Right renal pelvis (tissue), 4 donors: ENCODE measurements at regions not wholly inside any gene's neighbourhood (a gene's known extent, or its start where the extent isn't known, plus 50 kb on each side); places are given as distances from the start of the nearest gene placed in this dataset.
A peak's percentile ranks its signal among the peaks of the same experiment; 100 is the strongest.

Source experiments
- DNase-seq, 4 donors: peaks; one replicate each; pipeline ENCODE4 v3.0.0-alpha.2; 2013; ENCODE audit warnings: low read depth in 4 of 4, low spot score in 3 of 4, missing footprints in 1 of 4

DNA sequence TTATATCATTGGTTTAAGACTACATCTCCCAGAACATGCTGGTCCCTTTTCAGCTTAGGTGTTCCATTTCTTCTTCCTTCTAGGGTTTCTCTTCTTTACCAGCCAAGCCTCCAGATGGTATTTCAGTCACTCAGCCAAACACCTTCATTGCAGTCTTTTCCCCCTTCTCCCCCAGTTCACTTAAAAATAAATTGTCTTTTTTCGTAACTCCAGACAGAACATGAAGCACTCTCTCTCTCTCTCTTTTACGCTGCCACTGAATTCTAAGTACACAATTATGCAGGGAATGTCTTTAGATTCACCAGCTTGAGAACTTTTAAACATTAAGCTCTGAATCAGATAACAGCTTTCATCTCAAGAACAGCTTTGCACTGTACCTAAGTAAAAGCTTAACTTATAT, 419.7 kb upstream of the BRINP1 start:
- DNase-seq: no peak

DNA sequence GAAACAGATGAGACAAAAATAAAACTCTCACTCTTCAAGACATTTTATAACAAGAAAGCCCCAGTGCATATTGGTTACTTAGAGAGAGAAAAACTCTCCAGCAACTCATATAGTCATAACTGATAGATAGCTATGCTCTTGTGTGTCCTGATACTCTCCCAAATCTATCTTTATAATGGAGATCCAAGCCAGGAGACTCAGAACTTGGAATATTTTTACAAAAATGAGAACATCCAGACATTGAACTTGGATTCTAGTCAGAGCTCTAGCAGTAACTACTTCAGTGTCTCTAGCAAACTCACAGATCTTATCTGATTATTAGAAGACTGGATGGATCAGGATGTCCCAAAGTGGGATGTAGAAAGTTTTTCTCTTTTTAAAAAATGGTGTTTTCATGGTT, 412.7 kb upstream of the BRINP1 start:
- no peak for DNase-seq

DNA sequence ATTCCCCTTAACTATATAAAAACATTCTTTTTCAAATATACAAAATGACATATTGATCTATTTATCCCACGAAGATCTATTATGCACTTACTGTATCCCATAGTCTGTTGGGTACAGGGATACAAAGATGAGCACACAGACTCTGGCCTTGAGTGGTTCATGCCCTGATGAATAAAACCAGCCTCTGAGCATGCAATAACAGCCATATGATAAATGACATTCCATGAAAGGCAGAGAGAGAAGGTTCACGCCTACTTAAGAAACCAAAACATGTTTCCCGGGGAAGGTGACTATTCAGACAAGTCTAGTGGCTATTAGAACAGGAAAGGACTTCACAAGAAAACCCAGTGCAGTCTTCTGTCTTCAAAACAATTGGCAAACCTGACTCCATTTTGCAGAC, 406.2 kb upstream of the BRINP1 start:
- DNase-seq: no peak

DNA sequence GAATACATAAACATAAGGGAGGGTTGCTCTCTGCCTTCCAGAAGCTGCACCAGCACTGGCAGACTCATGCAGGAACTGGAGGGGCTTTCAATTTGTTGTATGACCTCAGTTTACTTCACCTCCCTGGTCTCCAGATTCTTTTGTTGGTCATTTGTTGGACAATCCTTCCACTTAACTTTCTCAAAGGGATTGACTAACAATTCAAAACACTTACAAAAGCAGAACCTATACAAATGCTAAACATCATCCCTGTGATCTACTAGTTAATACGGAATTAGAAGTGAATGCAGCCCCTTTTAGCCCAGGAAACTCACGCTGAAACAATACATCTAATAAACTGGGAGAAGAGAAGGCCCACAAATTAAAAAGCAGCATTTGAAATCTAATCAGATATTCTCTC, 404.6 kb upstream of the BRINP1 start:
- no peak for DNase-seq

DNA sequence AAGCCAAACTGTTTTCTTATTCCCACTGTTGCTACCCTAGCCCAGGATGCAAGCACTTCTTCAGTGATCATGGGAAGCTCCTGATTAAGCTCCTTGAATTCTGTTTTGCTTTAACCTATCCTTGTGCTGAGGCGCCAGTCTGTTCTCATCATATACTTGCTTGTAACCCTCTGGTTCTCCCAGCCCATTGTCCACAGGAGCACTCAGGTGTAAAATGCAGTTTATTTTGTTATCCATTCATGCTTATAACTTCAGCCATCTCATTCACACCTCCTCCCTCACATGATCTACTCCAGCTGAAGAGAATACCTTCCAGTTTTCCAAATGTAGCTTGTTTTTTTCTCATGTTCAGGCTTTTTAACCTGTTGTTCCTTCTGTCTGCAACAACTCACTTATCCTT, 402.1 kb upstream of the BRINP1 start:
- DNase-seq: no peak

DNA sequence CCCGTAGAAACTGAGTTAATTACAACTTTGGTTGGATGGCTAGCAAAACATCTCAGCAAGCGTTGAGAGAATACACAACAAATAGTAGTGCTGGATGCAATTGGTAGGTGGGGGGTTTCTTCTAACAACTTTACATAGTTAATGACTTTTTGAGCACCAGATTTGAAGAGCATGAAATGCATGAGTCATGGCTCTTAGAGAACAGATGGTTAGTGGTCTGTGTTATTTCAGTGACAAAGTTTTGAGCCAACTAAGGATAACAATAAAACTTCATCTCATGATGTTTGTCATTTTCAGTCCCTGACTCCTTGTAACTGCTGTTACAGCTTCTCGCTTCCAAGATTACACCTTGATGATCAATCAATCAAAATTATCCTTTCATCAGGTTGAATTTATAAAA, 399.0 kb upstream of the BRINP1 start:
- no peak for DNase-seq

DNA sequence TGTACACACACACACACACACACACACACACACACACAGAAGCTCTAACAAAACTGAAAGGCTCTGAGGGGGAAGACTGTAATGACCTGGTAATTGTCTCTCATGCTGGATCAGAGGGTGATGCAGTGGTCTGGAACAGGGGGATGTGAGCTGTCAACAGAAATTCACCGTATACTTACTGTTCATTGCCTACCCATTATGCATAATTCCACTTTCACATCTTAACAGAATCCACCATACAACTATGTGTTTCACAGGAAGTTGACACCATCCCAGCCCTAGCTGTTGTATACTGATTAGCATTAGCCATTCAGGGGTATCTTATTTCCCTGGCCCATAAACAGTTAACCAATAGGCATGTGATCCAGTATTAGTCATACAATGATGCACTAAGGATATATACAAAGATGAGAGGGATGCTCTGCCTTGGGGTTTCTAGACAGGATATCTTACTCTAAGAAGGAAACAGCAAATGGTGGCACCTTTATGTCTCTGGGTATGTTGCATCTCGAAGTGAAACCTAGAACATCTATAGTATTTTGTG, 396.5 kb upstream of the BRINP1 start:
- DNase-seq: no peak

DNA sequence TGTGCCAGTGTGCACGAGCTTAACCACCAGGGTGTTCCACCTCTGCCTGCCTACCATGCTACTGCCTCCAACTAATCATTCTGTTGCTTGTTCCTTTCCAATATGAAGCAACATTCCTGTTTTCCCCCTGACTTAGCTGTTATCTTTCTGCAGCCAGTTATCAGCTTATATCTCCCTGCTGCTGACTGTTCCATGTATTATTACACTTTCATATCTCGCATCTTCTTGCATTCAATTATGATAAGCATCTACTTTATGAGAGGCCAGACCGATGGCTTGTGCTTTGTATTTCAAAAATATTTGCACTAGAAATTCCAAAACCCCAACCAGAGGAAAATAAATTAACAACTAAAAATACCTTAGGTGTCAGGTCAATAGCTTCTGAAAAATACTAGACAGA, 394.0 kb upstream of the BRINP1 start:
- DNase-seq: no peak

DNA sequence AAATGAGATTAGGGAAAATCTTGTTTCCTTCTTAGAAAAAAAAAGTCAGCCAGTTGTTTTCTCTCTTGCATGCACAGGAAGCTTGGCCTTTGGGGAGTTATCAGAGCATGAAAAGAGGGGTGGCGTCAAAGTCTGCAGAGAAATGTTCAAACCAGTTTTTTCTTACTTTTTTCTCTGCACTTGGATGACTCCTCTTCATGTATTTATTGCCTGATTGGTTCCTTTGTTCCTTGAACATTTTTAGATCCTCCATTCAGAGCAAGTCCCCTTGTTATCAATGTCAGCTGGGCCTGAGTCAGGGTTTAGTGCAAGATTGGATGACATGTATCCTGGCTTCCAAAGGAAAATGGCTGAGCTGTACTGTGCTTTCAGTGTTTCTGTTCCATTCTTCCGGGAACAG, 392.6 kb upstream of the BRINP1 start:
- DNase-seq: no peak

DNA sequence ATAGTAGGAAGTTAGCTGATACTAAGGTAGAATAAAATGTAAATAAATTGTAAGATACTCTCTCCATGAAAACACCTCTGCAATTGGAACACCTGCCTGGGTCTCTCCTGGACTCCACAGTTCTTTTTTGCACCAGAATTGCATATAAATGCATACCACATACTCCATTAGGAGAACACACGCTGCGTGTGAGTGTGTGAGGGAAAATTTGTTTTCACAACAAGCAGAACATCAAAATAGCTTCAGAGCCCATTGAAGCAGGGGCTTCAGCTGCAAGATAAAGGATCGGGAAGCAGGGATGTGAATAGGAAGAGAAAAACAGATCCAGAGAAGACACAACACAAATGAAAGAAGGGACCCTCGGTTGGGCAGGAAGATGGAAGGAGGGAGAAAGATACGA, 389.8 kb upstream of the BRINP1 start:
- no peak for DNase-seq

DNA sequence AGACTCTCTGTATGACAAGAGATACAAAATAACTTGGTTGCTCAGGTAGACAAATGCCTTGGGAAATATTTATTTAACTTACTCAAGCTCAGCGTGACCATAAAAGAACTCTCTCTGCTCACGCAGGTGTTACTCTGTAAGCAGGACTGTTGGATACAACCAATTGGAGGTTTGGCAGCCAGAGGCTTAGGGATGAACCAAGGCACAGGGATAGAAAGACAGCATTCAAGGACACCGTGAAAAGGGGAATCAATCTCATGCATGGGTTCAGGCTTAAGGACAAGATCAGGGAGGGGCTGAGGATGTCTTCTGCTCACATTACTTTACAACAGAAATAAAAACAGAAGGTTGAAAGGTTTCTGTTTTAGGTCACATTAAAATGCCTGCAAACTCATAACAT, 389.0 kb upstream of the BRINP1 start:
- DNase-seq: no peak

DNA sequence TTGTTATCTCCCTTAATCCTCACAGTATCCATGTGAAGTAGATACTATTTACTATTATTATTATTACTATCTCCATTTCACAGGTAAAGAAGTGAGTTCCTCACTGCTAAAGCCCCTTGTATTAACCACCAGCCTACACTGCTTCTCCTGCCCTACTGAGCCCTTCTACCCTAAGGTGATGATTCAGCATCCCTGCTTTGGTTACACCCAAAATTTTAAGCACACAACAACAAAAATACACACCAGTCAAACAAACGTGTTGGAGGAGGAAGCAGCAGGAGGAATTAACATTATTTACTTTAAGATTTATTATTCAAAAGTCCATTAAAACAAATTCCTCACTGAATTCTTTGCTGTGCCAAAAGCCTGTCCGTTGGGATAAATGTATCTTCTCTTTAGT, 370.2 kb upstream of the BRINP1 start:
- no peak for DNase-seq

DNA sequence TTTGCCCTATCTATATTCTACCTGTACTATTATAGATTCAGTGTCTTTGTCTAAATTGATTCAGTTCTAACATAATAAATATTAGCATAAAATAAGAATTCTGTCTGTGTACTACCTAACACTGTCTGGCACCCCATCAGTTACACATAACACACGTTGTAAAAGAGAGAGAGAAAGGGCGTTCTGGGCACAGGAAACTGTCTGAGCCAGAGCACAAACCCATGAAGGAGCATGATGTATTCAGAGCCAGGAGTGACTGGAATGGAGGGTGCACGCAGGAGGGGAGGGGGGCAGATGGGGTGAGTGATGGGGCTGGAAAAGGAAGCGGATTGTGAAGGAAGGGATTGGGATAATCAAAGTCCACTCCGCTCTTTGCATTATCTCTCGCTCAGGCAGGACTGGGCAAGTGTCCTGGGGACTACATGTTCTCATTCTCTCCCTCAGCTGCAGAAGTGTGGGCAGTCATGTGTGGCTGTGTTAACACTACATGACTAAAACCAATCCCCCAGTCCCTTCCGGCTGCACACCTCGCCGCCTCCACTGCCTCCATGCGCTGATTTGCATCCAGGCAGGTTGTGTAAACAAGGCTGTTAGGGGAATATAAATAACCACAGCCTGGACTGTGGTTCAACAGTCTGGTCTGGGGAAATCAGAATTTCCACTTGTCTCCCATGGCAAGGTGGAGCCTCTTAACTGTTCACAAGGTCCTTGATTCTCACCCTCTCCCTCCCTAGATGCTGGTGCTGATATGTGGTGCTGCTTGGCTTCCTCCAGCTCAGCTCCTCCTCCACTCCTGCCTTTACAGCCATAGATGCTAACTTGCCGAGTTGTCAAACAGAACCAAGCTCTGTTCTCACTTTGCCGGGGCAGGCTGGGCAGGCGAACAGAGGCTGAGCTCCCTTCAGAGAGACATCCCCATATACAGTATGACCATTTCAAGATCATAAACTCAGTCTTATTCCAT, 367.5 kb upstream of the BRINP1 start:
- DNase-seq: peak; percentile 7 to 48 (median 29)

DNA sequence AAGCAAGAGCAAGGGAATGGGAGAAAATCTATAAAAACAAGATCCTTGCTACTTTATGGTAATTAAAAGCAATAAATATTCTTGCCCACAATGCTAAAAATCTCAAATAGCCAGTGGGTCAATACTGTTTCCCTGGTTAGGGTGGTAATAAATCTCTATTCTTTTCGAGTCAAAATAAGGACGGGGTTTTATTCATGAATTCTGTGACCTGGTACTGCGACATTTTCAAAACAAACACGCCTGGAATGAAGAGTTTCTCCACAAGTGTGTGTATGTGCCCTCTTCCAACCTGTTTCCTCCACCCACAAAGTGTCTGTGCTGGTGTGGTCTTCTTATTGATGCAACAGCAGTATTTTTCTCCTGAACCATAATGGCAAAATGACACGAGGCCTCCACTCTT, 358.8 kb upstream of the BRINP1 start:
- DNase-seq: no peak

DNA sequence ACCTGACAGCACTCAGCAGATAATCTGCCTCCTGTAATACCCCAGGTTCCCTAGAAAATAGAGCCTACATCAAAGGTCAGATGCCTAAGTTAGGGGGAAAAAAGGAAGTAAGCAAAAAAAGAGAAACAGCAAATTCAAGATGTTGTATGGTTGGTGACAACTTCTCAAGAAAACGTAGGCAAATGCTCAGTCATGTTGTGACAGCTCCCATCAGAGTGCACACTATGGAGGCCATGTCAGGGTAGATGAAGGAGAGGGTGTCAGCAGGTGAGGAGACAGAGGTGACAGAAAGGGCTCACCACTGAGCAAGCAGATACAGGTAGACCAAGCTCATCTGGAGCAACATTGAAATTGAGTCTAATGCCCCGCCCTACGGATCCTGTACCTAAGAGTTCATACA, 356.8 kb upstream of the BRINP1 start:
- no peak for DNase-seq

DNA sequence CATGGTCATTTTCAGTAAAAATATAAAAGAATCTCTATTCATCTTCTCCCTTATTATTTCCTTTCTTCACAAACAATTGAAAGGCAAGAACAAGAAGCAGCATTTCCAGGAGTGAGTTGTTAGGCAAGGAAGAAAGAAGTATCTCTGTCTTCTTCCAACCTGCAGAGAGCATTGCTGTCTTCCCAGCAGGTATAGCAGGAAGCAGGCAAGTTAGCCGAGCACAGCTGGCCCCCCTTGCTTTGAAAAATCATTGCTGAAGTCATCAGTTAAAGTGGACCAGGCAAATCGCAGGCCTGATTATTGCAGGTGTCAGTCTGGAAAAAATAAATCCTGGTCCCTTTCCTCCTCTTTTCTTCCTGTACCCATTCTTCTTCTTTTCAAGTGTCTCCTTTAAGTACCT, 353.1 kb upstream of the BRINP1 start:
- no peak for DNase-seq

DNA sequence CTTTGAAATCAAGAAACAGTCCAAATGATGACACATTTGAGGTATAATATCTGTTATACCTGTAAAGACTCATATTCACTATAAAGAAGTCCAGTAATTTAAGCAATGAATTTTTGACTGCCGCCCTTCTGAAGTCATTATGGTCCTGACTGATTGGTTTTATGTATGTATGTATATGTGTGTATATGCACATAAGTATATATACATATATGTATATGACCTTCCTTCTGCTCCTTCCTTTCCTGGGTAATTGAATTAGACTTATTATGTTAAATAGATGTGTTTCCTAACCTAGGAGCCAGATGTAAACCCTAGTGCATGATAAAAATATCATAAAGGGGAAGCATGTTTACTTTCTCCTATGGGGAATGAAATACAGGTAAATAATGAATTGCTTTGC, 343.1 kb upstream of the BRINP1 start:
- no peak for DNase-seq

DNA sequence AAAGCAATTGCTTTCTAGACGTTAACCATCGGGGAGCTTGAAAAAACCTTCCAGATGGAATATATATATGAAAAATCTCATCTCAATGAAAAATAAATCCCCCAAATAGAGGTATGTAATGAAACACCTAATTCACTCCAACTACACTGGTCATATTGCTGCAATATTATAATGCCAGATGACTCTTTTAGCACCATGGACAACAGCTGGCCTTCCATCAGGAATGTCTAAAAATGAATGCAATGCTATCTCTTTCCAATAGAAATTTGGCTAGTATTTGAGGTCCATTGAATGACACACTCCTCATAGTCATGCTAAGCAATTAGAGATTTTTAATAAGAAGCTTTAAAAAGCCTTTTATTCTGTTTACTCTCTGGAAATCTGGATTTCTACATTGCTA, 340.2 kb upstream of the BRINP1 start:
- no peak for DNase-seq

DNA sequence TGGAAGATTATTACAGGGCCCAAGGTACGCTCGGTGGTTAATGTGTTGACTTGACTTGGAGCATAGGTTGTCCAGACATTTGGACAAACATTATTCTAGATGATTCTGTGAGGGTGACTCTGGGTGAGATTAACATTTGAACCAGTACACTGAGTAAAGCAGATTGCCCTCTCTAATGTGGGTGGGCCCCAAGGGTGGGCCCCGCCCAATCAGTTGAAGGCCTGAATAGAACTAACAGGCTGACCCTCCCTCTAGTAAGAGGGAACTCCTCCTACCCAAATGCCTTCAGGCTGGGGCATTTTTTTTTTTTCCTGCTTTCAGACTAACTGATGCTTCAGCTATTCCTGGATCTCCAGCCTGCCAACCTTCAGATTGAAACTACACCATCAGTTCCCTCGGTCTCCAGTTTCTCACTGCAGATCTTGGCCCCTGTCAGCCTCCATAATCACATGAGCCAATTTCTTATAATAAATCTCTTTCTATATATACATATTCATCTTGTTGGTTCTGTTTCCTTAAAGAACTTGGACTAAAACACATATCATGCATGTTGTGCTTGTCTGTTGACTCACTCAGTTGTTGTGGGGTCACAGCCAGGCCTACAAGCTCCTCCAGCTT, 338.1 kb upstream of the BRINP1 start:
- no peak for DNase-seq

DNA sequence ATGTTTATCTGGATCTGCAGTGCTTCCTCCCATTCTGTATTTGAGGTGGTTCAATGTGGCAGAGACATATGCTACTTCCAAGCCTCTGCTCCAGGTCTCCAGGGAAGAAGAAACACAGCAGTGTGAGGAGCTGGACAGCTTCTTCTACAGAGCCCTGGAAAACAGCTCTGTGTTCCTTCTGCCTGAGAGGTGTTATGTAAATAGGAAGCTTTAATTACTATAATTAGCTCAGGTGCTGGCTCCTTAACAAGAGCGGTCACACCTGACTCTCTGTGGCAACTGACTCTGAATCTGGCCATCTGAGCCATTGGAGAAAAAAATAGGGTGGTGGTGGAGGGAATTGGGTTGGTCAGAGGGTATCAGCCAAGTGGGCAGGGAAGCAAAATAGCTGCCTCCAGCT, 332.4 kb upstream of the BRINP1 start:
- no peak for DNase-seq

DNA sequence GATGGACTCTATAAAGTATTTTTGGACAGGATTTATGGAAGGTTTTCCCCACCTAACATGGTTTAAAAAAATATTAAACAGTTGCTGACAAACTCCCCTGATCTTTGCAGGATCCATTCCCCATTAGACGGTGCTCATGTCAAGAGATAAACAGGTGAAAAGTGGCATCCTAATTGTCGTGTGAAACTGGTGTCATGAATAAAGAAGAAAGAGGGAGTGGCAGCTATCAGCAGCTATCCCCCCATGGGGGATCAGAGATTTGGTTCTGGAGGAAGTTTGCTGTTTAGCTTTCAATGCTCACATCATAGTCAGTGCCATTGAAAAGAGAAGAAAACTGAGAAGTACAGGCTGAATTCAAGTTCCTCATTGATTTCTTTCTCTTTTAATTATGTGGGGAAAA, 329.3 kb upstream of the BRINP1 start:
- DNase-seq: no peak

DNA sequence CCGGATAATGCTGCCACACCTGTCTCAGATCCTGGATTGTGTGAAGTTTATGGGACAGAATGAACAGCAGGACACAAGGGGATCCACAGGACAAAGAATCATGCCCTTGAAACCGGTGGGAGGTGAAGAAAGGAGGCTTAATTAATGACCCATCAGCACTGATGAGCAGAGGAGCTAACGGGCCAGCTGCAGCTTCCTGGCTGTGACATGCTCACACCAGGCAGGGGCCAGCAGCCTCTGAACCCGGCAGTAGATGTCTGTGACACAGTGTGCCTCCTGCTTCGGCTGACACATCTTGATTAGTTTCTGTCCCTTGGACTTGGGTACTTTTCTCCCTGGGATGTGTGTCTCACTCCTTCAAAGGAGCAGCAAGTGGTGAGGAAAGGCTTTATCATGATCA, 328.8 kb upstream of the BRINP1 start:
- DNase-seq: no peak
